MM.1S (cell line): ENCODE measurements at regions not wholly inside any gene's neighbourhood (a gene's known extent, or its start where the extent isn't known, plus 50 kb on each side); places are given as distances from the start of the nearest gene placed in this dataset.

ENCODE experiments used
- EZH2 ChIP-seq: fragments of 300-600 bp; sonication (generic); optimal IDR thresholded peaks from 2 replicates; pipeline ENCODE3; 2017; ENCODE audit warnings: low read depth, mild to moderate bottlenecking, antibody characterized with exemption, low read length, mixed read lengths
- TF ChIP-seq, protein P1 (sequence below): fragments of 300-600 bp; sonication (generic); IDR thresholded peaks from 2 replicates; pipeline ENCODE4 v1.5.1; 2016; ENCODE audit warnings: antibody characterized with exemption, low read length, mixed read lengths

DNA sequence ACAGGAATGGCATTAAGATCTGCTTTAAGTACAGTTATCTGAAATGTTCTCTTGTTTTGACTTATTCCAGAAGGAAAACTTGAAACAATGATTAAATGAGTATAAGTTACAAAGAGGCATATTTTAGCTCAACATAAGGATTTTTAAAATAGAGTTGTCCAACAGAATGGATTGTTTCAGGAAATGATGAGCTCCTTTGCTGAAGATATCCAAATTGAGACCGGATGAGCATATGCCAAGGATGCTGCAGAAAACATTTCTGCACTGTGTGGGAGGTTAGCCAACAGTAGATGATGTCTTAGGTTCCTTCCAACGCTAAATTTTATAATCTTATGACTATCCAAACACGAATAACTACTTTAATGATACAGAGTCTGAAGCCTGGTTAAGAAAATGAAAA lies 226.5 kb upstream of the NANOGP8 start:
- TF ChIP-seq, protein P1, sequence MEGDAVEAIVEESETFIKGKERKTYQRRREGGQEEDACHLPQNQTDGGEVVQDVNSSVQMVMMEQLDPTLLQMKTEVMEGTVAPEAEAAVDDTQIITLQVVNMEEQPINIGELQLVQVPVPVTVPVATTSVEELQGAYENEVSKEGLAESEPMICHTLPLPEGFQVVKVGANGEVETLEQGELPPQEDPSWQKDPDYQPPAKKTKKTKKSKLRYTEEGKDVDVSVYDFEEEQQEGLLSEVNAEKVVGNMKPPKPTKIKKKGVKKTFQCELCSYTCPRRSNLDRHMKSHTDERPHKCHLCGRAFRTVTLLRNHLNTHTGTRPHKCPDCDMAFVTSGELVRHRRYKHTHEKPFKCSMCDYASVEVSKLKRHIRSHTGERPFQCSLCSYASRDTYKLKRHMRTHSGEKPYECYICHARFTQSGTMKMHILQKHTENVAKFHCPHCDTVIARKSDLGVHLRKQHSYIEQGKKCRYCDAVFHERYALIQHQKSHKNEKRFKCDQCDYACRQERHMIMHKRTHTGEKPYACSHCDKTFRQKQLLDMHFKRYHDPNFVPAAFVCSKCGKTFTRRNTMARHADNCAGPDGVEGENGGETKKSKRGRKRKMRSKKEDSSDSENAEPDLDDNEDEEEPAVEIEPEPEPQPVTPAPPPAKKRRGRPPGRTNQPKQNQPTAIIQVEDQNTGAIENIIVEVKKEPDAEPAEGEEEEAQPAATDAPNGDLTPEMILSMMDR = no peak
- TF ChIP-seq EZH2 = no peak
